Stomach (tissue), 4 donors: ENCODE measurements at regions not wholly inside any gene's neighbourhood (a gene's known extent, or its start where the extent isn't known, plus 50 kb on each side); places are given as distances from the start of the nearest gene placed in this dataset.

Experiments
- CTCF ChIP-seq, 7 experiments: fragments of 450-650 bp in 4 of 7; fragments of 200-600 bp in 3 of 7; sonication (generic) in 3 of 7; IDR thresholded peaks; one replicate each; pipeline ENCODE4 v1.5.1; 2016 to 2019; ENCODE audit warnings: antibody characterized with exemption in 7 of 7, control low read depth in 2 of 7, mild to moderate bottlenecking in 1 of 7
- POLR2A ChIP-seq, 4 donors: fragments of 450-650 bp; IDR thresholded peaks; one replicate each; pipeline ENCODE4 v1.6.1; 2016; ENCODE audit warnings: antibody characterized with exemption in 4 of 4, control low read depth in 2 of 4, mild to moderate bottlenecking in 1 of 4, moderate library complexity in 1 of 4

GRCh38 chr6:112781241-112781640 lies 434.1 kb downstream of the RFPL4B start:
- TF ChIP-seq POLR2A (IDR thresholded peaks at IDR 0.05) (no peak), CTCF (IDR thresholded peaks at IDR 0.05) (no peak)
